Right atrium auricular region (tissue), 2 donors: ENCODE measurements at regions not wholly inside any gene's neighbourhood (a gene's known extent, or its start where the extent isn't known, plus 50 kb on each side); places are given as distances from the start of the nearest gene placed in this dataset.

ENCODE experiments used
- DNase-seq: peaks from one replicate; pipeline ENCODE4 v3.0.0-alpha.2; 2019; ENCODE audit warnings: low spot score
- H3K27ac ChIP-seq, 2 donors: fragments of 200-600 bp; sonication (generic); 1 replicate in 1 of 2; 2 replicates in 1 of 2; pipeline ENCODE4 v1.5.1; 2016 to 2019
- H3K27me3 ChIP-seq, 2 donors: fragments of 200-600 bp; sonication (generic); one replicate each; pipeline versions ENCODE4 v1.5.1 to v1.6.0; 2017 to 2019
- H3K36me3 ChIP-seq: fragments of 200-600 bp; sonication (generic); one replicate; pipeline ENCODE4 v1.5.1; 2016
- H3K4me1 ChIP-seq, 2 donors: fragments of 200-600 bp; sonication (generic); one replicate each; pipeline versions ENCODE4 v1.5.1 to v1.6.0; 2017 to 2019
- H3K4me3 ChIP-seq, 2 donors: fragments of 200-600 bp; sonication (generic); 1 replicate in 1 of 2; 2 replicates in 1 of 2; pipeline ENCODE4 v1.5.1; 2017 to 2019; ENCODE audit warnings: mild to moderate bottlenecking in 1 of 2, moderate library complexity in 1 of 2
- H3K9me3 ChIP-seq, 2 donors: fragments of 200-600 bp; sonication (generic); one replicate each; pipeline ENCODE4 v1.5.1; 2019
- CTCF ChIP-seq, 2 donors: fragments of 200-600 bp; sonication (generic); IDR thresholded peaks; one replicate each; pipeline ENCODE4 v1.5.1; 2019; ENCODE audit warnings: antibody characterized with exemption in 2 of 2

GRCh38 chr3:163601426-163601825 is 1476.9 kb downstream of the SI start:
- Histone ChIP-seq H3K36me3 (no peaks in the 10 kb centered on the region), H3K27ac (no peak overlapping the region), H3K4me3 (no peak overlapping the region), H3K4me1 (no peaks in the 10 kb centered on the region), H3K27me3 (no peaks in the 10 kb centered on the region), H3K9me3 (no peaks in the 10 kb centered on the region)
- TF ChIP-seq CTCF (IDR thresholded peaks at IDR 0.05) = no peak
- no peak for DNase-seq

DNA sequence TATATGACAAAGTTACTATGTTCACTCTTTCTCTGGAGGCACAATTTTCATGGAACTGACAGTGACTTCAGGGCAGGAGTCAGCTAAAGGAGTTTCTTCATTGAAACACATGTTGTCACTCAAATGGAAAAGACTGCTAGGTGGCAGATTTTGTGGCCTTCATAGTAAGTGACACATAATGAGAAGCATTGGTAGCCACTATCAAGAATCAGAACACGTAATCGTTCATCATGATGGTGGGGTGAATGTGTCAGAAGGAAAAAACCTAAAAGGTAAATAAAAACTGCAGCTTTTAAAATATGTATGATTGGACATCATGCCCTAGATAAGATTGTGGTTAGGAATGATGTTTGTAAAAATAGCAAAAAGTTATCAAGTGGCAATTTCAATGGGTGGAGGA is 1491.0 kb downstream of the SI start:
- no peaks in the 10 kb centered on the region for H3K27me3 ChIP-seq
- H3K4me1 ChIP-seq = no peaks in the 10 kb centered on the region
- no peak overlapping the region for H3K4me3 ChIP-seq
- TF ChIP-seq CTCF (IDR thresholded peaks at IDR 0.05) = no peak
- no peak for DNase-seq
- no peaks in the 10 kb centered on the region for H3K9me3 ChIP-seq
- no peak overlapping the region for H3K27ac ChIP-seq
- H3K36me3 ChIP-seq = no peaks in the 10 kb centered on the region

GRCh38 chr3:163582967-163583366 is 1495.3 kb downstream of the SI start:
- Histone ChIP-seq H3K4me3 (no peak overlapping the region), H3K27ac (no peak overlapping the region), H3K4me1 (no peaks in the 10 kb centered on the region), H3K27me3 (no peaks in the 10 kb centered on the region), H3K9me3 (no peaks in the 10 kb centered on the region), H3K36me3 (no peaks in the 10 kb centered on the region)
- no peak for TF ChIP-seq CTCF (IDR thresholded peaks at IDR 0.05)
- no peak for DNase-seq

- H3K4me1 ChIP-seq = no peaks in the 10 kb centered on the region
- H3K4me3 ChIP-seq = no peak overlapping the region
- H3K27ac ChIP-seq = no peak overlapping the region
- no peaks in the 10 kb centered on the region for H3K36me3 ChIP-seq
- no peaks in the 10 kb centered on the region for H3K9me3 ChIP-seq
- no peak for DNase-seq
- TF ChIP-seq CTCF (IDR thresholded peaks at IDR 0.05) = no peak
- H3K27me3 ChIP-seq = no peaks in the 10 kb centered on the region
These were observed 1501.0 kb downstream of the SI start for GRCh38 chr3:163577271-163577670.

GRCh38 chr3:163576314-163576713 is 1502.0 kb downstream of the SI start:
- no peak for TF ChIP-seq CTCF (IDR thresholded peaks at IDR 0.05)

DNA sequence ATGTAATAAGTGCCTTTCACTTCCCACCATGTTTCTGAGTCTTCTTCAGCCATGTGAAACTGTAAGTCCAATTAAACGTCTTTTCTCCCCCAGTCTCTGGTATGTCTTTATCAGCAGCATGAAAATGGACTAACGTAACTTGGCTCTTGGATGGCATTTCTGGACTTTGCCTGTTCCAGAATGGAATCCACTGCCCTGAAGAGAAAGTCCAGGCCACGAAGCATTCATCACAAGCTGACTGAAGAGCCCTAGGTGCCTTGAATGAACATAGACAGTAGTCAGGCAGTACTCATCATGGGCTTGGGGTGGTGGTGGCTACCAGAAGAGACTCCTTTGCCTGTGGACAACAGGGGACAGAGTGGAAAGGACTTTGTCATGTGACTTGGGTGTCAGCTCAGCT is 1505.0 kb downstream of the SI start:
- no peaks in the 10 kb centered on the region for H3K27me3 ChIP-seq
- no peak overlapping the region for H3K4me3 ChIP-seq
- no peaks in the 10 kb centered on the region for H3K4me1 ChIP-seq
- H3K27ac ChIP-seq = no peak overlapping the region
- no peak for TF ChIP-seq CTCF (IDR thresholded peaks at IDR 0.05)
- no peaks in the 10 kb centered on the region for H3K36me3 ChIP-seq
- no peaks in the 10 kb centered on the region for H3K9me3 ChIP-seq
- no peak for DNase-seq

More at GRCh38 chr3:163576314-163576713, 1502.0 kb downstream of the SI start:
- no peak for DNase-seq
- H3K4me3 ChIP-seq = no peak overlapping the region
- H3K27me3 ChIP-seq = no peaks in the 10 kb centered on the region
- no peak overlapping the region for H3K27ac ChIP-seq
- H3K36me3 ChIP-seq = no peaks in the 10 kb centered on the region
- H3K9me3 ChIP-seq = no peaks in the 10 kb centered on the region
- H3K4me1 ChIP-seq = no peaks in the 10 kb centered on the region
